ENCODE measurements at regions not wholly inside any gene's neighbourhood (a gene's known extent, or its start where the extent isn't known, plus 50 kb on each side); places are given as distances from the start of the nearest gene placed in this dataset.

GRCh38 chr4:177214935-177215334 lies 94.7 kb upstream of the NEIL3 start:
- no peak for TF ChIP-seq CTCF (IDR thresholded peaks at IDR 0.05; ENCODE audit: low read depth, low read length)
- Histone ChIP-seq H3K36me3 (no peaks in the 10 kb centered on the region), H3K4me3 (ENCODE audit: low read depth, low read length) (no peak overlapping the region), H3K4me1 (no peaks in the 10 kb centered on the region), H3K9me3 (no peaks in the 10 kb centered on the region), H3K27me3 (no peaks in the 10 kb centered on the region)
- DNase-seq: no peak

DNA sequence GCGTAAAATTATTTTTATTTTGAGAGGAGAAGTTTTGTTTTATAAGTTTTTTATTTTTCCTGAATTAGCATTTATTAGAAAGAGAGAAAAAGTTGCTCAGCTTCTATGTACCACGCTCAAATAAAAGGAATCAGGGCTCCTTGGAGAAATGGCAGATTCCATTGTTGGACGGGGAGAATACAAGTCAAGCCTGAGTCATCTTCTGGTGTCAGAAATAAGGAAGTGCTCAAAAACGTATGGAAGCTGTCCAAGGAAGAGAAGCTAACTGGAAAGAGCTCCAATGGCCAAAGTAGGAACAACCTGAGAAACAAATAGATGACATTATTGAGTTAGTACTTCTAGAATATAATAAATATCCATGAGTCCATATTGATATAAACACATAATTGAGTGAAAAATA lies 89.3 kb upstream of the NEIL3 start:
- H3K9me3 ChIP-seq: no peaks in the 10 kb centered on the region; the same call in 1 of the 2 replicates
- no peak for DNase-seq
- H3K36me3 ChIP-seq: no peaks in the 10 kb centered on the region
- TF ChIP-seq CTCF (IDR thresholded peaks at IDR 0.05; ENCODE audit: low read depth, low read length): no peak
- H3K27me3 ChIP-seq: no peaks in the 10 kb centered on the region
- H3K4me1 ChIP-seq: no peaks in the 10 kb centered on the region
- H3K4me3 ChIP-seq (ENCODE audit: low read depth, low read length): no peak overlapping the region

DNA sequence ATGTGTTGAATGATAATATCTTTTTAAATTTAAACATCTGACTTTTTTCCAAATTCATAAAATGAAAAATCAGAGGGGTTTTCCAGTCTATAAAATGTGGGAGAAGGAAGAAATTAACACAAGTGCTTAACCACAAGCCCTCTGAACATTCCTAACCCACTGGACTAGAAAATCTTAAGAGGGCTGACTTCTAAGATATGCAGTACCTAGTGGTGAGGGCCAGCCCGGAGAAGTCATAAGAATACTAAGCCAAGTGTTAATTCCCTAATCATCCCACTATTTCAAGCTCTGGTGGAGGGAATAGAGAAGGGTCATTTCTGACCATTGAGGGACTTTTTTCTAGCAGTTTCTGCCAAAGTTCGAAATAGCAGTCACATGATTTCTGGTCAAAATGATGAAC lies 86.9 kb upstream of the NEIL3 start:
- Histone ChIP-seq H3K4me1 (no peaks in the 10 kb centered on the region), H3K9me3 (no peaks in the 10 kb centered on the region; the same call in 1 of the 2 replicates), H3K36me3 (no peaks in the 10 kb centered on the region), H3K4me3 (ENCODE audit: low read depth, low read length) (no peak overlapping the region), H3K27me3 (no peaks in the 10 kb centered on the region)
- no peak for TF ChIP-seq CTCF (IDR thresholded peaks at IDR 0.05; ENCODE audit: low read depth, low read length)
- no peak for DNase-seq

- no peaks in the 10 kb centered on the region for H3K4me1 ChIP-seq
- no peaks in the 10 kb centered on the region; the same call in 1 of the 2 replicates for H3K9me3 ChIP-seq
- no peak overlapping the region for H3K4me3 ChIP-seq (ENCODE audit: low read depth, low read length)
- no peaks in the 10 kb centered on the region for H3K27me3 ChIP-seq
- DNase-seq: no peak
- no peaks in the 10 kb centered on the region for H3K36me3 ChIP-seq
- TF ChIP-seq CTCF (IDR thresholded peaks at IDR 0.05; ENCODE audit: low read depth, low read length): no peak
Measured at GRCh38 chr4:177225605-177226004, 84.1 kb upstream of the NEIL3 start.

GRCh38 chr4:177227636-177228035 lies 82.0 kb upstream of the NEIL3 start:
- Histone ChIP-seq H3K27me3 (no peaks in the 10 kb centered on the region), H3K36me3 (no peaks in the 10 kb centered on the region), H3K4me3 (ENCODE audit: low read depth, low read length) (no peak overlapping the region), H3K4me1 (no peaks in the 10 kb centered on the region), H3K9me3 (no peaks in the 10 kb centered on the region)
- TF ChIP-seq CTCF (IDR thresholded peaks at IDR 0.05; ENCODE audit: low read depth, low read length): no peak
- no peak for DNase-seq

- no peaks in the 10 kb centered on the region for H3K4me1 ChIP-seq
- H3K36me3 ChIP-seq: no peaks in the 10 kb centered on the region
- no peak for TF ChIP-seq CTCF (IDR thresholded peaks at IDR 0.05; ENCODE audit: low read depth, low read length)
- H3K4me3 ChIP-seq (ENCODE audit: low read depth, low read length): no peak overlapping the region
- no peaks in the 10 kb centered on the region for H3K9me3 ChIP-seq
- no peak for DNase-seq
- no peaks in the 10 kb centered on the region for H3K27me3 ChIP-seq
Measured at GRCh38 chr4:177228599-177228998, 81.1 kb upstream of the NEIL3 start.
